Loucy (cell line): ENCODE measurements at regions not wholly inside any gene's neighbourhood (a gene's known extent, or its start where the extent isn't known, plus 50 kb on each side); places are given as distances from the start of the nearest gene placed in this dataset.

Experiments used
- H2AFZ ChIP-seq: fragments of 200-600 bp; sonication (generic); 2 replicates; pipeline ENCODE4 v1.6.0; 2016; ENCODE audit warnings: antibody characterized with exemption, mild to moderate bottlenecking, low read length, moderate library complexity
- H3F3A ChIP-seq: fragments of 200-600 bp; 2 replicates; pipeline ENCODE4 v1.6.0; 2016; ENCODE audit warnings: antibody characterized with exemption, low read depth, mild to moderate bottlenecking
- H3K27me3 ChIP-seq: fragments of 200-600 bp; sonication (generic); 2 replicates; pipeline ENCODE4 v1.6.1; 2014; ENCODE audit warnings: low read length, mild to moderate bottlenecking; ENCODE audit not compliant: insufficient read depth, poor library complexity, severe bottlenecking
- H3K36me3 ChIP-seq: fragments of 200-600 bp; sonication (generic); 2 replicates; pipeline ENCODE4 v1.6.1; 2016; ENCODE audit warnings: low read length; ENCODE audit not compliant: insufficient read depth
- H3K4me1 ChIP-seq: fragments of 200-600 bp; sonication (generic); 2 replicates; pipeline ENCODE4 v1.5.1; 2014; ENCODE audit warnings: low read length, mild to moderate bottlenecking; ENCODE audit not compliant: insufficient read depth, poor library complexity, severe bottlenecking
- H3K4me2 ChIP-seq: fragments of 200-600 bp; sonication (generic); 2 replicates; pipeline ENCODE4 v1.6.0; 2014; ENCODE audit warnings: antibody characterized with exemption, low read length, low read depth, mild to moderate bottlenecking; ENCODE audit not compliant: poor library complexity, severe bottlenecking
- H3K4me3 ChIP-seq: fragments of 200-600 bp; sonication (generic); 2 replicates; pipeline ENCODE4 v1.5.1; 2014; ENCODE audit warnings: low read length, mild to moderate bottlenecking, mixed read lengths; ENCODE audit not compliant: poor library complexity, severe bottlenecking
- H3K79me2 ChIP-seq: fragments of 200-600 bp; sonication (generic); 2 replicates; pipeline ENCODE4 v1.6.1; 2014; ENCODE audit warnings: low read length; ENCODE audit not compliant: insufficient read depth
- H3K9ac ChIP-seq: fragments of 200-600 bp; sonication (generic); 2 replicates; pipeline ENCODE4 v1.6.0; 2014; ENCODE audit warnings: mild to moderate bottlenecking, low read depth, low read length, moderate library complexity; ENCODE audit not compliant: poor library complexity, severe bottlenecking
- H3K9me2 ChIP-seq: fragments of 200-600 bp; sonication (generic); replicated peaks from 2 replicates; pipeline ENCODE4 v1.6.1; 2016; ENCODE audit warnings: low read depth, low read length, mixed read lengths
- H3K9me3 ChIP-seq: fragments of 200-600 bp; sonication (generic); 2 replicates; pipeline ENCODE4 v1.6.1; 2014; ENCODE audit warnings: mild to moderate bottlenecking, antibody characterized with exemption, low read length, low read depth; ENCODE audit not compliant: insufficient read depth
- H4K20me1 ChIP-seq: fragments of 200-600 bp; sonication (generic); 2 replicates; pipeline ENCODE4 v1.6.0; 2014; ENCODE audit warnings: antibody characterized with exemption, low read length, mild to moderate bottlenecking; ENCODE audit not compliant: insufficient read depth, poor library complexity, severe bottlenecking
- CTCF ChIP-seq: fragments of 200-600 bp; sonication (generic); conservative IDR thresholded peaks from 2 replicates; pipeline ENCODE4 v1.5.1; 2014; ENCODE audit warnings: mild to moderate bottlenecking, antibody characterized with exemption, low read length
- EZH2phosphoT487 ChIP-seq: fragments of 200-600 bp; IDR thresholded peaks from 2 replicates; pipeline ENCODE4 v1.6.1; 2018; ENCODE audit warnings: antibody characterized with exemption, mild to moderate bottlenecking, moderate library complexity, borderline replicate concordance

GRCh38 chr17:56045872-56046271, 107.4 kb upstream of the ANKFN1 start:
- Histone ChIP-seq H3K9me2 (no peaks in the 10 kb centered on the region), H3K79me2 (no peaks in the 10 kb centered on the region), H3K9me3 (no peaks in the 10 kb centered on the region), H3K4me3 (no peak overlapping the region), H3K9ac (no peak overlapping the region), H3K4me2 (no peak overlapping the region), H2AFZ (no peak overlapping the region), H3K36me3 (no peaks in the 10 kb centered on the region), H3K4me1 (no peaks in the 10 kb centered on the region), H3K27me3 (no peaks in the 10 kb centered on the region), H3F3A (no peaks in the 10 kb centered on the region), H4K20me1 (no peaks in the 10 kb centered on the region)
- TF ChIP-seq CTCF (no peak), EZH2phosphoT487 (no peak)

- Histone ChIP-seq H3K36me3 (no peaks in the 10 kb centered on the region), H3K4me1 (no peaks in the 10 kb centered on the region), H3K27me3 (no peaks in the 10 kb centered on the region), H4K20me1 (no peaks in the 10 kb centered on the region), H3K9me2 (no peaks in the 10 kb centered on the region), H3K9ac (no peak overlapping the region), H3K9me3 (no peaks in the 10 kb centered on the region), H3F3A (no peaks in the 10 kb centered on the region), H3K79me2 (no peaks in the 10 kb centered on the region), H3K4me3 (no peak overlapping the region), H3K4me2 (no peak overlapping the region), H2AFZ (no peak overlapping the region)
- TF ChIP-seq CTCF (no peak), EZH2phosphoT487 (no peak)
Measured at GRCh38 chr17:56047331-56047730, 105.9 kb upstream of the ANKFN1 start.

GRCh38 chr17:56057869-56058268, 95.4 kb upstream of the ANKFN1 start:
- no peak overlapping the region for H2AFZ ChIP-seq
- H3K4me1 ChIP-seq = no peaks in the 10 kb centered on the region
- no peak overlapping the region for H3K4me3 ChIP-seq
- H4K20me1 ChIP-seq = no peaks in the 10 kb centered on the region
- no peaks in the 10 kb centered on the region for H3K36me3 ChIP-seq
- no peaks in the 10 kb centered on the region for H3K9me2 ChIP-seq
- H3K79me2 ChIP-seq = no peaks in the 10 kb centered on the region
- no peaks in the 10 kb centered on the region for H3F3A ChIP-seq
- H3K9ac ChIP-seq = no peak overlapping the region
- H3K27me3 ChIP-seq = no peaks in the 10 kb centered on the region
- no peaks in the 10 kb centered on the region for H3K9me3 ChIP-seq
- TF ChIP-seq CTCF = no peak
- no peak for TF ChIP-seq EZH2phosphoT487
- H3K4me2 ChIP-seq = no peak overlapping the region
